GM12864 (cell line): ENCODE measurements at regions not wholly inside any gene's neighbourhood (a gene's known extent, or its start where the extent isn't known, plus 50 kb on each side); places are given as distances from the start of the nearest gene placed in this dataset.

Source experiments
- DNase-seq: peaks from one replicate; pipeline ENCODE4 v3.0.0-alpha.2; 2011; ENCODE audit warnings: low read depth
- H3K4me3 ChIP-seq: 2 replicates; pipeline ENCODE4 v1.5.1; 2011; ENCODE audit warnings: mild to moderate bottlenecking, low read depth, low read length, control low read depth
- CTCF ChIP-seq: IDR thresholded peaks from 2 replicates; pipeline ENCODE4 v1.5.1; 2011; ENCODE audit warnings: low read depth, mild to moderate bottlenecking, moderate library complexity, low read length, control low read depth, inconsistent platforms; ENCODE audit errors: missing control alignments

- no peak for TF ChIP-seq CTCF
- DNase-seq, result no peak
- no peak overlapping the region for H3K4me3 ChIP-seq
Measured at GRCh38 chr12:76266797-76267196, 81.4 kb downstream of the BBS10 start.

- no peak for TF ChIP-seq CTCF
- no peak overlapping the region for H3K4me3 ChIP-seq
- no peak for DNase-seq
Measured at GRCh38 chr12:76265424-76266180, 82.6 kb downstream of the BBS10 start.

GRCh38 chr12:76264611-76265012 lies 83.6 kb downstream of the BBS10 start:
- no peak for TF ChIP-seq CTCF
- no peak for DNase-seq
- H3K4me3 ChIP-seq, result no peak overlapping the region

- no peak for TF ChIP-seq CTCF
- no peak for DNase-seq
- H3K4me3 ChIP-seq, result no peak overlapping the region
Measured at GRCh38 chr12:76263696-76264095, 84.5 kb downstream of the BBS10 start.

GRCh38 chr12:76260390-76260748 lies 87.8 kb downstream of the BBS10 start:
- no peak for TF ChIP-seq CTCF
- DNase-seq, result no peak
- no peak overlapping the region for H3K4me3 ChIP-seq

- no peak for DNase-seq
- no peak overlapping the region for H3K4me3 ChIP-seq
- no peak for TF ChIP-seq CTCF
Measured at GRCh38 chr12:76259660-76260389, 88.4 kb downstream of the BBS10 start.
